GM18526 (cell line): ENCODE measurements at regions not wholly inside any gene's neighbourhood (a gene's known extent, or its start where the extent isn't known, plus 50 kb on each side); places are given as distances from the start of the nearest gene placed in this dataset.

ENCODE experiments used
- POLR2A ChIP-seq: IDR thresholded peaks from 3 replicates; pipeline ENCODE4 v1.6.1; 2011; ENCODE audit not compliant: insufficient read length; ENCODE audit errors: extremely low read depth

DNA sequence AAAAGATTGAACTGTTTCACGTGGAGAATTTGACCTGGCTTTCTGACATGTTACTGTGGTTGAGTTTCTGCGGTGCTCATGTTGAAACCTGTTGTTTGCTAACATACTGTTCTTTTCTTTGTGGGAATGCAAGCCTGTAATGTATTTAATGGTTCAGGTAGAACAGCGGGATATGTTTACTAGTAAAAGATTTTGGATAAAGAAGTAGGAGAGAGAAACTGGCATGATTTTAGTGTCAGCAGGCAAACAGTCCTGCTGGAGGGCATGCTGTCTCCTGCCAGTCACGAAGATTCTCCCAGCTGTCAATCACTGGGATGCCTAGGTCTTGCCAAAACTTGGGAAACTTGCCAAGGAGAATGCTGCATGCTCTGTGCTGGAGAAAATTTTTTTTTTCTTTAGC is 263.5 kb downstream of the TAF11L14 start:
- no peak for TF ChIP-seq POLR2A

DNA sequence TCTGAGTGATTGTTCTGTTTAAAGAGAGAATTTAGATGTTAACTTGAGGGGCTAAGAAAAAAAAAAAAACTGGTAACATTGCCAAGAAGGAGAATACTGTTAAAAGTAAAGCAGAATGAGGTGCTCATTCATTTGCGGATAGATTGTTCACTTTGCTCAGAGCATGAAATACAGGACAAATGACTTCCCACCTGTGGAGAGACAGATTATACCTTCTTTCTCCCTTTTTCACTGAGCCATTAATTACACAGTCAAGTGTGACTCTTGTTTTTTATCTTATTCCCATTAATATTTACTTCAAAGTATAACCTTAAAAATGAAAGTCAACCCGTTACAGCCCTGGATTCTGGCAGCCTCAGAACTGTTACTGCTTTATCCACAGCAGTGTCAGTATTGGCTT is 264.5 kb downstream of the TAF11L14 start:
- no peak for TF ChIP-seq POLR2A

DNA sequence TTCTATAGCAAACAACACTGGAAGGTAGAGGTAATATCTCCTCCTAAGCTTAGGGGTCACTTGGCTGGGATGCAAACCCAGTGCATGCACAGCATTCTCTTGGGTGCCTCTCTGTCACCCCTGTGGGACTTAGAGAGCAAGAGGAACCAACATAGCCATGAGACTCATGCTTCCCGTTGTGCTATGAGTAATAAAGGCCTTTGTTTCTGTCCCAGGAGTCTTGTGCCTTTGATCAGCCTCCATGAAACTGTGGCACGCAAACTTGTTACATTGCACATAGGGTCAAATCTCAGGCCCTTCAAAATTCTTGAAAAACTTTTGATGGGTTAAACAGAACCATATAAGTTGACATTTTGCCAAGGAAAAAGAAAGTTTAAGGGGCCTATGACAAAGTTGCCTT is 272.8 kb downstream of the TAF11L14 start:
- TF ChIP-seq POLR2A: no peak

DNA sequence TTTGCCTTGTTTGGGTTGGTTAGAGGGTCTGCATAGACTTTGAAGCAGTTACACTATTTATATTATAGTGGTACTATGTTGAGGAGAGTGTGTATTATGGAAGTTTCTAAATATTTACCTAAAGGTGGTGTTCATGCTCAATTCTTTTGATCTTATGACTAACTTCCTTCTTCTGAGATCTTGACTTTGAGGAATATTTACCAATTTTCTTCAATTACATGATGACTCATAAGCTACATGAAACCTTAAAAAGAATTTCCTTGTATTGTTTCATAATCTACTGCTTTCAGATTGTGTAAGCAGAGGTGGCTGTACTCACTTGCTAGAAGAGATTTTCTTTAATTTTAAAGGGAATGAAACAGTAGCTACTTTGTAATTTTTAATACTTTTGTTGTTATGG is 276.1 kb downstream of the TAF11L14 start:
- TF ChIP-seq POLR2A: no peak

DNA sequence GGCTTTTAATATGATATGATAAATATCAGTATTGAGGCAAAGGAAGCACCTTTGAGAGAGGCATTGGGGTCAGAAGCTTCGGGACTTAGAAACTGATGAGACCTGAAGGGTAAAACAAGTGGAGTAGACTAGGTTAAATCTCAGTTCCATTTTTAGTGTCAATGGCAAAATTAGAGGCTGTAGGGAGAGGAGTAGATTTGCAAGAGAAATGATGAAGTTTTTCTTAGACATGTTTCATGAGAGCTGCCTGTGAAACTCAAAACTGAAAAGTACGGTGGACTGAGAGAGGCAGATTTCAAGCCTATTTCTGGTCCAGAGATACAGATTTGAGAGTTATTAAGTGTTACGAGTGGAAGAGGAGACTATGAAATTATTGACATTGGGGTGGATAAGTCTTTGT is 278.5 kb downstream of the TAF11L14 start:
- TF ChIP-seq POLR2A: no peak

DNA sequence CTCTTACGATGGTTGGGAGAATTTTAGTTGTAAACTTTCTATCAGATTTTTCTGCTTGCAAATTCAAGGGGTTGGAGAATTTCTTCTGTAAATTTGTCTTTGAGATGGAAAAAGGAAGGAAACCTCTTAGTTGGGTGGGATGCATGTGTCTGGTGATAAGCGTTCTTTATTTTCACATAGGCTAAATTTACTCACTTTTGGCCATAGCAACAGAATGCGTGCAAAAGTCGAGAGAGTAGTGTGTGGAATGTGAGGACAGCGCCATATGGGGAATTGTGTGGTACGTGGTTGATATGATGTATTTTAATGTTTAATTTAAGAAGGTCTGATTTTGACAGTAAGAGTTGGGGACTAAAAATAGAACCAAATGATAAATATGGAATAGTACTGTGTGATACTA is 282.2 kb downstream of the TAF11L14 start:
- no peak for TF ChIP-seq POLR2A

DNA sequence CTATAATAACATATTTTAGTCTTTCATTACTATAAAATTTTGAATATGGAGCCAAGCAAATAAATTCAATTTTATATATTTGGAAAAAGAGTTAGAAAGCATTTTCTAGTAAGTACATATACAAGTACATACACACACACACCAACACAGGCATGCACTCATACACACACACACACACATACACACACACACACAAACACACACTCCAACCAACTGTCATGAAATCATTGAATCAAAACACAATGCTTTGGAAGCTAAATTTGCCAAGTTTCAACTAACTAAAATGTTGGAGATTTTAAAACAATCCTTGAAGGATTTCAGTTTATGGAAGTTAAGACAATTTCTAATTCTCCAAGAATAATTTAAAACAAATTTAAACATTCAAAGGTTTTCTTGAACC is 283.2 kb downstream of the TAF11L14 start:
- TF ChIP-seq POLR2A: no peak

DNA sequence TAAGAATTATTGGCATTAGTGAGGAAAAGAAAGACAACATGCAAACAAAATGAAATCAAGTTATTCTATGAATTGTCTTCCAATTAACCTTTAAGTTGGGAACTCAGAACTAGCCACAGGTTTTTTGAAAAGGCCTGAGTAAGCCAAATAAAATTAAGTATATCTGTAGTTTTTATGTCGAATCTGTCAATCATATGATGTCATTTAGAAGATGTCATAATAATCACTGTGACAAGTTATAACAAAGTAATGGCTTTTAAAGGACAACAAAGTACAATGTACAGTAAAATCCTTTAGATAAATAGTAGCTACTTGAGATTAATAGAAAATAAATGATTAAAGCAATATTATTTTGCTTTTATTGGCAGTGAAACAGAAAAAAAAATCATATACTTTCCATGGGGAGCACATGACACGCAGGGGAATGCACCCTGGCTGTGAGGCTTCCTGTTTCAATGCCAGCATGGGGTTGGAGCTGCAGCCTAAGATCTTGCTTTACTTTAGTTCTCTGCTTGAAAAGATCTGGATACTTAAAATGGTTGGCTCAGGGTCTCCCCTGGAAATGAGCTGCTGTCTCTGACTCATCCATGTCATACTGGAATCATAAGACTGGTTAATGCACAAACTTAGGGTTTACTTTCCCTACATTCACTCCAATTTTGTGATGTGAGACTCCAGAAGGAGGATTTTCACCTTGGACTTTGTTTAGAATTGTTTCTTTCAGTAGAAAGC is 284.3 kb downstream of the TAF11L14 start:
- no peak for TF ChIP-seq POLR2A

DNA sequence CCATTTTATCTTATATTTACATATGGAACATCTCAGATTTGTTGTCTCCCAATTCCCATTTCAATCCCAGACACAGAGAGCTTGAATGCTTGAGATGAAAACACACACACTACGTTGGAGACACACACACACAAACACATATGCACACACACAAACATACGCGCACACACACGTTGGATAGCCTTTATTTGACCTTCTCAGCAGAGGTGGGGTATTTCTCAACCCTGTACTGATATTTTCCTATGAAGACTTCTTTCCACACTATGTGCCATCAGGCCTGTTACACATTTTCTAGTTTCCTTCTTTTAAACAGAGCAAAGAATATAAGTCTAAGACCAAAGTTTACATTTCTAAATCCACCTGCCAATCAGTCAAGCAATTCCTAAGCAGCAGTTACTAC is 291.0 kb downstream of the TAF11L14 start:
- no peak for TF ChIP-seq POLR2A

DNA sequence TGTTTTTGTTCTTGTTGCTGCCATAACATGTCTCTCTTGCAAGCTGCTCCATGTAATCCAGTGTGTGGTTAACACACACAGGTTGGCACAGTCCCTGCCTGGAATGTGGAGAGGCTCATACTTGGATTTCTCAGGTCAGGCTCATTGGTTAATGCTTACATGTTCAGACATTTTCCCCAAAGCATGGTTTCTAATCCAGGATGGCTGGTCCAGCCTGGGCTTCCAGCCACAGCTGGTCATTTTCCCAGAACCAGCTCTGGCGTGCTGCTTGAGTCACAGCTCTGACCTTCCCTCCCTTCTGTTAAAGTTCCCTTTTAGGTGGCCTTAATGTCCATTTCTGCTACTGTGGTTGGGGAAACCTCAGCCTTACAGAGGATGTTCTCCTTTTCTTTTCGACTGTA is 294.3 kb downstream of the TAF11L14 start:
- TF ChIP-seq POLR2A: no peak

DNA sequence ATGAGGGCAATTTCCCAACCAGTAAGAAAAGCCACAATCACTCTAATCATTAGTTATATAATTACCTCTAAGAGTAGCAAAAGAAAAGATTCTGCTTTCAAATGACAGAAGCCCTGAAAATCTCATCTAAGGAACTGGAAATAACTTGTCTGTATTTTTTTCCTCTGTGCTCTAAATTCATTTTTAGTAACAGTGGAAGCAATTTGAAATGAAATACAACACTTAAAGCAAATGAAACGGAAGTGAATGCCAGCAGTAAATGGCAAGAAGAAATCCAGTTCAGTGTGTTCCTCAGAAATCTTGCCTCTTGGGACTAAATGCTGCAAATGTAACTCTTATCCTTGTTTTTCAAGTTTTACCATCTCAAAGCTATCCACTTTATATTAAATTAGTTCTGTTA is 294.9 kb downstream of the TAF11L14 start:
- TF ChIP-seq POLR2A: no peak

DNA sequence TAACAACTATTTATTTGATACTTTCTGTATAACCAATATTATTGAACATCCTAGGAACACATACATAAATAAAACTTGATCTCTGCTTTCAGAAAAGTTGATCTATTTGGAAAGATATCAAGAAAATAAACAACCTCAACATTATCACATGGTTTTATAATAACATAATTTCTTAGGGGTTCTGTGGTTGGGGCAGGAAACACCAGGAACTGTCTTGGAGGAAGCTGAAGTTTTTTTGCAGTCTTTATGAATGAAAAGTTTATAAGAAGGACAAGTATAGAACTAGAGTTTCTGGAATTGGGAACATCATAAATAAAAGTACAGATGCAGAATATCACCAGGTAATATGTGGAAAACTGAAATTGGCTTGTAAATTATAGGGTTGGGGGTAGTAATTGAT is 296.1 kb downstream of the TAF11L14 start:
- no peak for TF ChIP-seq POLR2A

DNA sequence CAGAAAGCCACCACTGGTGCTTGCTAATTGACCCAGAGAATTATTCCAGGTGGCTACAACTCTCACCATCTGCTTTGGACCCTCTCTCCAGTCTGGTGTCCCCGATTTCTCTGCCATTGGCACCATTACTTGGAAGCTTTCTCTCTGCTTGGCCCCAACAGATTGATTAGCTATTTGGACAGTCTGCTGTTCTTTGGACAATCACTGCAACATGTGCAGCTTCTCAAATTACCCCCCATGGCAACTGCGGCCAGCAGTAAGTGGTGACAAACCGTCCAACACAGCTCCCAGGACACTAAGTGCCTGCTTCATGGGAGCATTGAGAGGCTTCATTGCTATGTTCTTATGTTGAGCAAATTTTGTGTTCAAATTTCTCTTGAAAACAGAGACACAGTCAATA is 309.8 kb downstream of the TAF11L14 start:
- no peak for TF ChIP-seq POLR2A

DNA sequence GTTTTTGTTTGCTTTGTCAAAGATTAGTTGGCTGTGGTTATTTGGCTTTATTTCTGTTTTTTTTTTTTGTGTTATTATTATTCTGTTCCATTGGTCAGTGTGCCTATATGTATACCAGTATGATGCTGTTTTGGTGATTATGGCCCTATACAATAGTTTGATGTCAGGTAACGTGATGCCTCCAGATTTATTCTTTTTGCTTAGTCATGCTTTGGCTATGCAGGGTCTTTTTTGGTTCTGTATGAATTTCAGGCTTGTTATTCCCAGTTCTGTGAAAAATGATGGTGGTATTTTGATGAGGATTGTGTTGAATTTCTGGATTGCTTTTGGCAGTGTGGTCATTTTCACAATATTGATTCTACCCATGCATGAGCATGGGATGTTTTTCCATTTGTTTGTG is 312.8 kb downstream of the TAF11L14 start:
- no peak for TF ChIP-seq POLR2A

DNA sequence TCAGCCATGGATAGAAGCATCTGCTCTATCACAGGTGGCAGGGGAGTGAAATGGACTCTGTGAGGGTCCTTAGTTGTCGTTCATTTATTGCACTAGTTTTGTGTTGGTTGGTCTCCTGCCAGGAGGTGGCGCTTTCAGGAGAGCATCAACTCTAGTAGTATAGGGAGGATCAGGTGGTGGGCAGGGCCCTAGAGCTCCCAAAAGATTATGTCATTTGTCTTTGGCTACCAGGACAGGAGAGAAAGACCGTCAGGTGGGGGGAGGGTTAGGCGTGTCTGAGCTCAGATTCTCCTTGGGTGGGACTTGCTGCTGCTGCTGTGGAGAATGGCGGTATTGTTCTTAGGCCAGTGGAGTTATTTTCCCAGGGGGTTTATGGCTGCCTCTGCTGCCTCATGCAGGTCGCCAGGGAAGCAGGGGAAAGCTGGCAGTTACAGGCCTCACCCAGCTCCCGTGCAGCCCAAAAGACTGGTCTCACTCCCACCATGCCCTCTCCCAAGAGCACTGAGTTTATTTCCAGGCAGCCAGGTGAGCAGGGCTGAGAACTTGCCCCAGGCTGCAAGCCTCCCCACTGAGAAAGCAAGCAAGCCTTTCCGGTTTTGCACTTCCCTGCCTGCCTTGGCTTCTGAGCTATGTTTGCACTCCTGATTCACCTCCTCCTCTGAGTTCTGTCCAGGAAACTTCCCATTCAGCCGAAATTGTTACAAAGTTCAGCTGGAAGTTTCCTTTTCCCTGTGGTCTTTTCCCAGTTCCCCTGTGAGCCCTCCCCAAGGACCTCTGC is 317.3 kb downstream of the TAF11L14 start:
- no peak for TF ChIP-seq POLR2A

DNA sequence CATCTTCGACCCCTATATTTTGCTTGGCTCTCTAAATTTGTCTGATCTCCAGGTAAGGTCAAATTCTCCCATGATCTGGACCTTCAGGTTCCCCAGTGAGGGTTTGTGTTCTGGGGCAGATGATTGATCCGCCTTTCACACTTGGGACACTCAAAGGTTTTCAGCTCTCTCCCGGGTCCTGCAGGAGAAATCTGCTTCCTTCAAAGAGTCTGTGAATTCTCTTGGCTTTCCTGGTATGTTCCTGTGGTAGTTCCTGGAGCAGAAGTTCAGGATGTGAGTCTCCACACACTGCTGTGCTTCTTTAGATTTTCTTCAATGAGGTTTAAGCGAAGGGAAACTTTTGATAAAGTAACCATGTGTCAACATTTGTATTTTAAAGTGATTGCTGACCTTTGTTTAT is 318.0 kb downstream of the TAF11L14 start:
- TF ChIP-seq POLR2A: no peak

DNA sequence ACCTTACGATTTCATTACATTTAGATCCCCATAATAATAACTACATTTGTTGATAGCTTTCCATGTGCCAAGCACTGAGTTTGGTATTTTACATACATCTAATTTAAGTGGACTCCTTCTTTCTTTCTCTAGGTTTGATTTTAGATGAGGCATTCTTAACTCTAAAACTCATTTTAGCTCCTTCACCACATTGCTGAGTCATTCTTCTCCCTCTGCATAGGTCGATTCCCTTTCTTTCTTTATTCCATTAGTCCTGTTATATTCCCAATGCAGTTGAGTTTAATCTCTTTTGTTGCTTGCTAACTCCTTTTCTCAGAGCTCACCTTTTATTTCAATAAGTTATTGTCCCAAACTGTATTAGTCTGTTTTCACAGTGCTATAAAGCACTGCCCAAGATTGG is 329.8 kb downstream of the TAF11L14 start:
- no peak for TF ChIP-seq POLR2A
